Cerebellar cortex (tissue), 1 donor: ENCODE measurements at regions not wholly inside any gene's neighbourhood (a gene's known extent, or its start where the extent isn't known, plus 50 kb on each side); places are given as distances from the start of the nearest gene placed in this dataset.

Experiments
- DNase-seq: peaks from one replicate; pipeline ENCODE4 v3.0.0-alpha.2; 2015; ENCODE audit warnings: low spot score

DNA sequence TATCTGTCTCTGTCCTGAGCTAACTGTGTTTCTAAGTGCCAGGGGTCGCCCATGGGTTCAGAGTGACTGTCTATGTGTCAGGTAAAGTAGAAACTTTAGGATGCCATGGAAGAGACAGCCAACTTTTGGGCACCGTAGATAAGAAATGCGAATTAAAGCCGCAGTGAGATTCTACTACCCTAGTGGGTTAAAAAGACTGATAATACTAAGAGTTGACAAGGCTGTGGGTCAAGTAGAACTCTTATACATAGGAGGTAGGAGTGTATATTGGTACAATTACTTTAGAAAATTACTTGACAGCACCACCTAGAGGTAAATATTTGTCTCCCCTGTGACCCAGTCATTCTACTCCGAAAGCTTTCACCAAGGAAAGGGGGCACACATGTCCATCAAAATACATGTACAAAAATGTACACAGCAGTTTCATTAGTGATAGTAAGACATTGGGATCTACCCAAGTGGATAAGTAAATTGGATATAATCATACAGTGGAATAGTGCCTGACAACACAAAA is 371.3 kb downstream of the SLC4A3 start:
- DNase-seq, result no peak

DNA sequence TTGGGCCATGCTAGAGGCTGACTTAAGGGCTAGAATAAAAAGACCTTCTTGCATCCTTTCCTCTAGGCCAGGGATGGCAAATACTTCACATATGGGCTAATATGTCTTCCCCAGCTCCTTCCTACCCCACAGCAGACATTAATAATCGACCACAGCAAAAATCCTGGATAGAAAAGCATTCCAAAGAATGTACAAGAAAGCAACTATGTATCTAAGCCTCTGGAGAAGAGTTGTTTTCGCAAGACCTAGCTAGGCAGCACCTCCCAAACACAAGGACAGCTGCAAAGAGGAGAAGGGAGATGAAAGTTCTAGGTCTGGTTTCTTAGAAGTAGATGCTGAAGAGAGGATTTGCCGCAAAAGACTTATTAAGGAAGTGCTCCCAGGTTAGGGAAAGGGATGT is 372.6 kb downstream of the SLC4A3 start:
- no peak for DNase-seq

DNA sequence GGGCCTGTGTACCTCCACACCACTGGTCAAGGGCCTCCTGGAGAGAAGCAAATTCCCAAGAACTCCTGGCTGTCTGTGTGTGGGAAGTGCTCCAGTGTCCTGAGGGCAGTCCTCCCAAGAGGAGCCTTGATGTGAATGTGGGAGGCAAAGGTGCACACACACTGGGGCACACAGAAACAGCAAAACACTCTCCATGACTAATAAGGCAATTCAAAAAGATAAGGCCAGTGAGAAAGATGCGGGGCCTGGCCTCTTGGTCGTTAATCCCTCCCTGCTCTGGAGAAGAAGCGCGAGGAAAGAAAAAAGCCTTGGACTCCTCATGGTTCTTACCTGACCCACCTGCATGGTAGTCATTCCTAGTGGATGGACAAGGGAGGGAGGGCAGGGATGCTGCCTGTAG is 373.2 kb downstream of the SLC4A3 start:
- no peak for DNase-seq

DNA sequence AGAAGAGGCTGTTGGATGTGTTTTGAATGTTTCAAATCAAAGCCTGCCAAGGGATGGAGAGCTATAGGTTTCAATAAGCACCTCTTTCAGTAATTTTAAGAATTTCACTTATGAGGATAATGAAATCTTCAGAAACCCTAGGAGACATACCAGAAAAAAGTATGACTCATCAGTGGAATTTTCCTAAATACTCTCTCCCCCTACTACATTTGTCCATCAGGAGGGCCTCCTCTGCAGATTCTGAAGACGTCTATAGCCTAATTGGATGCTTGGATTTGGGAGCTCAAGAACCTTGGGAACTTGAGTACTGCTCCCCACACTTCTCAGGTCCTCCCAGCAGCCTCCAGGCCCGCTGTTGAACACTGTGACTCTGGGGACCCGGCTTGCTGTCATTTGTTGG is 374.3 kb downstream of the SLC4A3 start:
- no peak for DNase-seq

DNA sequence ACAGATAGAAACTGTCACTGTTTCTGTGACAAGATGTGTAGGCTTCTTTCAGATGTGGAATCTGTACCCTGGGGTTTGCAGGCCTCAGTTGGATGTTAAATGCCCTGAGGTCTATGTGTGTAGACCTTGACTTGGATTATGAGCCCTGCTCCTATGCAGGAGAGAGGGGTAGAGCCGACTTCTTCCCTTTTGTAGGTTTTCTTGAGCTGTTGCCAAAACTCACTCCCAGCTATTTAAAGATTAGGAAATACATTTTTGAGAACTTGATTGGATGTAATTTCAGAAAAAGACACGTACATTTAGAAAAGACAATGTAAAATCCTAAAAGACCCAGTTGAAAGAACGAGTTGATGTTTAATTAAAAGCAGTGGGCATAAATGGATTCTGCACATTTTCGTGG is 374.8 kb downstream of the SLC4A3 start:
- no peak for DNase-seq

DNA sequence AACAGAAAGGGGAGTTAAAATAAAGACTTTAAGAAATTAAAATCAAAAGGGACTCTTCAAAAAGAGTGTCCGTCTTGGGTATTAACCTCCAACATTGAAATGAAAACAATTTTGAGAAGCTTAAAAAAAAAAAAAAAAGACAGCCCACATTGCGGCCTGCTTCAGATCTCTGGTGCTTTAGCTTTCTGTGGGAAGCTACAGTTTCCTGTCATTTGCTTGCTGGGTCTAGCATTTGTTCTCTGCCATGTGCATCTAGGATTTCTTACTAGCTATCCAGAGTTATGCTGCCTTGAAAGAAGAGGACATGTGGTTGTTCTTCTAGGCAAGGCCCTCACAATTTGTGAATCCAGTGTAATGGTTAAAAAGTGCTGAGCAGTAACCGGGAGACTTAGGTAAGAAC is 375.3 kb downstream of the SLC4A3 start:
- no peak for DNase-seq

DNA sequence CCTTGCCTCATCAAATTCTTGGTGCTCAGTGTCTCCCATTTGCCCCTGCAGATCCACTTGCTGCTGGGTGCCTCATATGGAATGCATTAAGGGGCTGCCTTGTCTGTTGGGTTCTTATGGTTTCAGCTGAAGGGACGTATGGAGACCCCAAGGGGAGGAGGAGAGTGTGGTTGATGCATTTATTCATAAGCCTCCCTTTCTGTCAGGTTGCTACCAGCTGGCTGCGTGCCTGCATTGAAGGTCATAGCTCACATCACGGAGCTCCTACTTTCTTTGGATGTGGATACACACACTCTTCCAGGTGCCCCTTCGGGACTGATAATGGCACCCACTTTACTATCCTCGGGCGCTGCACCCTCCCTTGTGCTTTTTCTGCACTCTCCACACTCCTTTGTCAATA is 377.9 kb downstream of the SLC4A3 start:
- no peak for DNase-seq

DNA sequence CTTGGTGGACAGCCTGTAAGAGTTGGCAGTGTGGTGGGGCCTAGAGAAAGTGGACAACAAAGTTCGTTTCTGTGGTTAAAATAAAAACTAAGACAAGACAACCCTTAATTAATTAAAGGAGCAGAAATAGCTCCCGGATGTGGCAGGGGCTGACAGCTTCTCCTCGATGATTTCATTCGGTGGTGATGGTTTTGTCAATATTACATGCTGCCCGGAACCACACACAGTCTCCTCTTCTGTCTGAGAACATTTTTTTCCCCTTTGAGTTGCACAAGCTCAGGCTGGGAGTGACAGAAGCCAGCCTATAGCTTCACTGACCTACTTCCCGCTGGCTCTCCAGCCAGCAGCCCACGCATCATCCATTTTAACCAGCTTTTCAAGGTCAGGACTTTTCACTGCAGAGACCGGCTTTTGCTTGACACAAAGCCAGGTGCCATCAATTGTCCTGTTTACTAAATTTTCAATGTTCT is 378.8 kb downstream of the SLC4A3 start:
- DNase-seq, result peak; percentile 5

DNA sequence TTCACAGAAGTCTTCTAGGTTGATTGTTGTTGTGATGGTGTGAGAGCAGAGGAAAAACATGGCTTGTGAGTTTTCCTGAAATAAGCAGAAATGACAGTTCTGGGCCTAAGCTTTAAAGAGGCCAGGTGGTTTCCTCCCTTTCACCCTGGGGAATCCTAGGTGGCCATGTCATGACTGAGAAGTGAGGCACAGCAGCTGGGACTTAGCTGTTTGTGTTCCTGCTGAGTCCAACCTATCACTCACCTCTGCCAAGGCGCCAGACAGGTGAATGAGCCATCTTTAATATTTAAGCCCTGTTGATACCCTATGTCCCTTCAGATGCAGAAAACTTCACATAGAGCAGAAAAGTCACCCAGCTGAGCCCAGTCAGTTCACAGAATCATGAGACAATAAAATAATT is 384.4 kb downstream of the SLC4A3 start:
- DNase-seq, result no peak

DNA sequence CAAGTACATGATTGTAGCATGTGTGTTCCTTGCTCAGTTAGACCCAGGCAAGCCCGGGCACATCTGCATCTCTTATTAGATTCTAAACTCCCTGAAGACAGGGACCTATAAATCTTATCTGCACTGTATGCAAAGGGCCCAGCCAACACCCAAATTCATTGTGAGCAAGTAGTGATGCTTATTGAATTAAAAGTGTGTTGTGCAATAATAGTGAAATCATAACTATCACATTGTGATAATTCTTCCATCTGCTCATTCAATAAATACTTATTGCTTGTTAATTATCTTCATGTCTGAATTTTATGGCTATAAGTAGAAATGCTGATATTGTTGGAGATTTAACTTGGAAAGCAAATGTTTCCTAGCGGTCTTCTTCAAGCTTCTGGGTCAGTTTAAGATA is 387.5 kb downstream of the SLC4A3 start:
- DNase-seq, result no peak

DNA sequence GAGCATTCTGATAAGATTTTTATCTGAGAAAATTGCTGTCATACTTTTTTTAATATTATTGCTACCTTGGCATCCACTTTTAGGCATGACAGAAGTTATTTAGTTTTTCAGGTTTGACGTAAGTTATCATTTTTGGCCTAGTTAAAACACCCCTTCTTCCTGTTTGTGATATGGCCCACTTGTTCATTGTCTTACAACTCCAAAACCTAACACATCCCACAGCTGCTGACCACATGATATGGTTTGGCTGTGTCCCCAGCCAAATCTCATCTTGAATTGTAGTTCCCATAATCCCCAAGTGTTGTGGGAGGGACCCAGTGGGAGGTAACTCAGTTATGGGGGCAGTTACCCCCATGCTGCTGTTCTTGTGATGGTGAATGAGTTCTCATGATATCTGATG is 388.1 kb downstream of the SLC4A3 start:
- no peak for DNase-seq

DNA sequence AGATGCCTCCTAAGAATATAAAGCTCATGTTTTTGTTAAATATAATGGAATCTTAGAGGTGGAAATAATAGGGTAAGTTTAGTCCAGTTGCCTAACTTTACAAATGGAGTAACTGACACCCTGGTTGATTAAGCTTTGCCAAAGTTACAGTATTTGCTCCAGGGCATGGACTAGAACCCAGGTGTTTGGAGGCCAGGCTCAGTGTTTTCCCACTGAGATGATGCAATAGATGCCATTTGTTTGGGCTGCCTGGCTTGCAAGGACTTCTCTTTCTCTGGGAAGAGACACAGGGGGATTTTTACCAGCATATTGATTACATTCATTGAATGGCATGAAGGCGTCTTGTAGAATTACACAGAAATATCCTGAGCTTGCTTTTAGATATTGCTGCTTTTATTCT is 397.8 kb downstream of the SLC4A3 start:
- DNase-seq, result no peak

DNA sequence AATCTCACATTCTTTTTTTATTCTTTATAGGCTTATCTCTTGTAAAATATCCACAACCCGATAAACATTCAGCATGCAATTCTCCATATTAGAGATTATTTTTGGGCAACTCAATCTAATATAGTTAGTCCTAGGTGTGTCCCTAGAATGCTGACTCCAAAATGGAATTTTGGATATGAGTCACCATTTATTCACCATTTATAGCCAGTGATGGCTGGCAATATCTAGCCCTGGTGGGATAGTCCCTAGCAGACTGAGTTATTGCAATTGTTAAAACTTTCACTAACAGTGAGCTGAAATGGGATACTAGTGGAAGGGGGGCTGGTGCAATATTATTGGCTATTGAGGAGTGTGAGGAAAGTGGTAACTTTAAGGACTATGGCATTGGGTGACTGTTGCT is 401.6 kb downstream of the SLC4A3 start:
- DNase-seq, result no peak

DNA sequence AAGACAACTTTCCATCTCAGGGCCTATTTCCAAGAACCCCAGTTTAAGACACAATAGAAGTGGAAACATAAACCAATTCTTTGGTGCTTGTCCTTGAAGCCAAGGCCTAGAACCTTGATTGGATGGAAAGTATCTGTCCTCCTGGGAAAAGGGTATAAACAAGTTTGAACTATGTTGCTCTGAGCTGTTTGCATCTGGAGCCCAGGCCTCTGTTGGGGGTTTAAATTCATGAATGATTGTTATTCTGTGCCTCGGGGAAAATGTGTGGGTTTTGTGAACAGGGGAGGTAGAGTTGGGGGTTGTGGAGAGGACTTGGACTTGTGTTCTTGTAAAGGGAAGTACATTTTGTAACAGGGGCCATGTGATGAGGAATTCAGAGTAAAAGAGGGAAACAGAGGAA is 406.1 kb downstream of the SLC4A3 start:
- DNase-seq, result no peak

DNA sequence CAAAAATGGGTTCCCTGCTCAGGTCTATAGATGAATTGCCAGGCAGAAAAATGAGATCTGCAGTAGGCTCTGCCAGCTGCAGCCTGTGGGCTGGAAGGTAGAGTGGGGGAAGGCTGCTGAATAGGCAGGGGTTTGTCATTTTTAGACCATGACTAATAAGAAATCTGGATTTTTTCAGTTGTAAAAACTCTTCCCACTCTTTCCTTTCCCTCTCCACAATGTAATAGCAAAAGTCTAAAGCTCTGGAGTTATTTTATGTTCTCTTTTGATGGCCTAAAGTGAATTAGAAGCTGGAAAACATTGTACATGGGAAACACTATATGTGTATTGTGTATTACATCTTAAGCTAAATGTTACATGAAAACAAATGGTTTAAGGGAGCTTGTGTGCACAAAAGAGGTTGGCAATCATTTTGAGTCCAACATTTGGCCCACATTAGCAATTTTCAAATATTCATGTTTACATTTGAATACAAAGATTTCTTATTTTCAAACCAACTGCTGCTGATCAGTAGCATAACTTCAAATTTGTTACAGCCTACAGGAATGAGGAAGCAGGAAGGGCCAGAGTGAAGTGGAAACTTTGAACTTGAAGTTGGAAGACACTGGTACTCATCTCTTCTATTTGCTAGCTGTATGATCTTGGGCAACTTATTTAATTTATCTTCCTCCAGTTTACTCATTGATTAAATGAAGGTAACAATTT is 407.1 kb downstream of the SLC4A3 start:
- no peak for DNase-seq

DNA sequence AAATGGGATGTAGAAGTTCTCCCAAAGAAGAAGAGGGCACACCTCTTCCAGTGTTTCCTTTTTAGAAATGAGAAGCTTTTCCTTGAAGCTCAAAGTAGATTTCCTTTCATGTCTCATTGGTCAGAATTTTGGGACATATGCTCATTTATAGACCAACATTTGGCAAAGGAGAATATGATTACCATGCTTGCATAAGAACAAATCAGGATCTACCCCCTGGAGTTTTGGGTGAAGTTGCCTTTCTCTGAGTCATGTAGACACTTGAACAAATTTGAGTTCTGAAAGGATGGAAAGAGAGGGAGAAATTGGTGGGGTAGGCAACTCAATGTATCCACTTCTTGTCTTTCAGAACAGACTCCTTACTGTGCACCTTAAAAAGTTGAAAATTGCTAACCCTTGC is 409.0 kb downstream of the SLC4A3 start:
- no peak for DNase-seq

DNA sequence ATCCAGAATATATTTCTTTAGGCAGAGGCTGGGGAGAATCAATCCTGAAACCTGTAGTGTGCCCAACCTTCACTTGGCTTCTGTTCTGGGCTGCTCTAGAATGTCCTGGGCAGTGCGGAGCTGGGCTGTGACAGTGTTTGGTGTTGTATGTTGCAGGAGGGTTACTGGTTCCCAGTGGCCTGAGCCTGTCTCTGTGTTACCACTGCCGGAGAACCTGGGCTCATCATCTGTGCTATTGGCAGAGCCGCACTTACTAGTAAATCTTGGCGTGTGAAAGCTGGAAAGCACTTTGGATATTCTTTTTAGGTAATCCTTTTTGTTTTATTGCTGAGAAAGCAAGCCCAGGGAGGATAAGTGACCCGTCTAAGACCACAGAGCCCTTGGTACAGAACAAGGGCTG is 412.9 kb downstream of the SLC4A3 start:
- DNase-seq, result no peak

DNA sequence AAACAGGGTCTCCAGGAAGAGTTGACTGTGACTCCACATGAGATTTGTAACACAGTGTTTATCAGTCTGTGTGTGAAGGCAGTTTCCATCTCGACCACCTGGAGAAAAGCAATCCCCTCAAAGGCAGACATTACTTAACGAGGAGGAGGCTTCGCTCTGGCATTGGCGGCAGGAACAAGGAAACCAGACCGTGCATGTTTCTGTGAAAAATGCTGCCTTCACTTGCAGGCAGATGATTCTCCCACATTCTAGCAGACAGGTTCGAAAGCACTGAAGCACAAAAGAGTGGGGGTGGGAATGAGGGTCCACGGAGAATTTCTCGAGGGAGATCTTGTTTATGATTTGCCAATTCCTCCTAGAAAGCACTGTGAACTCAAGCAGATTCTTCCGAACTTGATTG is 414.0 kb downstream of the SLC4A3 start:
- DNase-seq, result no peak

DNA sequence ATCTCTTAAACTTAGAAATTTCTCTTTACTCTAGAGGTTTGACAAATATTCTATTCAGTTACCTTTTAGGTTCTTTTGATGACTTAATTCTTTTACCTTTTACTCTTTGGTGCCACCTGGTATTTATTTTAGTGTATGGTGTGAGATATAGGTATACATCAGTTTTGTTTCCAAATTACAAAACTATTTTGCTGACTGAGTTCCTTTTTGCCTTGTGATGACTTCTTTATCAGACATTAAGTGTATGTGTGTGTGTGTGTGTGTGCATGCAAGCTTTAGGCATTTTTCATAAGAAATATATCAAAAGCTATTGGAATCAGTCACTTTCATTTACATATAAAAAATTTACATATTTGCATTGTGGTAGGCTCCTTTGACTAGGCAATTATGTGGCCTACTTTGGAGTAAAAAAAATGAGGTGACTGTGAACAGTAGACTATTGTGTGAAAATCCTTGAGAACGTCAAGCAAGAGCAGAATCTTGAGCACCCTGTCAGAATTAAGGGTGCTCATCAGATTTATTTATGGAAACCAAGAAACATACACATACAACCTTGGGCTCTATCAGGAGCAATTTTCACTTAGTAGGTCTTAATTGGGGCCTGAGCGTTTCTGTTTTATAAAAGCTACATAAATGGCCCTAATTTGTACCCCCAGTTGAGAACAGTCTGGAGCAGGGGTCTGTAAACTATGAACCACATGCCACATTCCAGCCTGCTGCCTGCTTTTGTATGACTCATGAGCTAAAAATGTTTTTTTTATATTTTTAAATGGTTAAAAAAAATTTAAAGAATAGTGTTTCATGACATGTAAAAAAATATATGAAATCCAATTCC is 415.9 kb downstream of the SLC4A3 start:
- DNase-seq, result no peak

DNA sequence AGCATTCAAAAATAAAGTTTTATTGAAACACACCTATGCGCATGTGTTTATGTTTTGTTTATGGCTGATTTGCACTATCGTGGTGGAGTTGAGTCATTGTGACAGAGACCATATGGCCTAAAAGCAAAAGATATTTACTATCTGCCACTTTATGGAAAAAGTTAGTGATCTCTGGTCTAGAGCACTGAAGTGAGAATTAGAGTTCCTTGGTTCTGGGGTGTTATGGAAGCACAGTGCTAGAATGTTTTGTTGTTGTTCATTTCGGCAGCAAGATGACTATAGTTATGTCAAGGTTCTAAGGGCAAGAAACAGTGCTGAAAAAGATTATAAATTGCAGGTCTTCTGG is 416.5 kb downstream of the SLC4A3 start:
- no peak for DNase-seq

DNA sequence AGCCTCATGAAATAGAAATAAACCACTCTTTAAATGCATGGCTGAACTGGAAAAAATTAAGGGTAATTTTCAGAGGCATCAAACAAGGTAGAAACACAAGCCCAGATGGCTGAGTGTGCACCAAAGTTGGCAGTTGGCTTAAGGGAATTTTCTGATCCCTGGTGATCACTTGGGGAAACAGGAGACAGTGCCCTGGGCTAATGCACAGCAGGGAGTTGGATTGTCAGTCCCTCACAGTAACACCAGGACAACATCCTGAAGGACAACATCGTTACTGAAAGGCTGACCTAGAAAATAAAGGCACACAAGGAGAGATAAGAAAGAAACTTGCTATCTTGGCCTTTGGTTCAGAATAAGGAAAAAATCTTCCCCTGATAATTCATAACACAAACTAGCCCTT is 417.0 kb downstream of the SLC4A3 start:
- no peak for DNase-seq

DNA sequence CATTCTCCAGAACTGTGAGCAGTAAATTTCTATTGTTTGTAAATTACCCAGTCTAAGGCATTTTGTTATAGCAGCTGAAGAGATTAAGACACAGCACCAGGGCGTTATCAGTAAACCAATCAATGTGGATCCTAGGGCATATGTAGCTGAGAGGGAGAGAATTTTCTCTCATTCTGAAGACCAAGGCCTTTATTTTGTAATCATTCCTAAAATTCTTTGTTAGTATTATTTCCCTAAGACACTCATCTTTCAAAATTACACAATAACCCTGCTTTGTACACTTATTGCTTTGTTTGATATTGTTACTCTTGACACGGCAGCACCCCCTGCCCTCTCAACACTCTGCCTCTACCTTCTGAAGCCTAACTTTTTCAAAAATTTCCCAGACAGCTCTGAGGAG is 419.1 kb downstream of the SLC4A3 start:
- no peak for DNase-seq

DNA sequence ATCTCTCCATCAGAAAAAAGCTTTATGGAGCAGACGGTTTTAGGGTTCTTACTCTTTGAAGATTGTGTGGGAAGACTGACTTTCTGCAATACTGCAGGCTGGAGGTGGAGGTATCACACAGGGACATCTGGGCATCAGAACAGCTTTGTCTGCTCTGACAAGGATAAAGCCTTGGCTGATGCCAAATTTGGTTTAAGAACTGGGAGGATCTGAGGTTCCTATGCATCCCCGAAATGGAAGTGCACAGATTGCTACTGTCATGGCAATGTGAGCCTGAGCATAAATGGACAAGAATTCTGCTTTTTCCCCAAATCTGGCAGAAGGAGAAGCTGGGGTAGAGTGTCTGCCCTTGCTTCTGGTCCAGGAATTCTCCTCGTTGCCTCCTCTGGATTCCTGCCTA is 424.3 kb downstream of the SLC4A3 start:
- DNase-seq, result no peak

DNA sequence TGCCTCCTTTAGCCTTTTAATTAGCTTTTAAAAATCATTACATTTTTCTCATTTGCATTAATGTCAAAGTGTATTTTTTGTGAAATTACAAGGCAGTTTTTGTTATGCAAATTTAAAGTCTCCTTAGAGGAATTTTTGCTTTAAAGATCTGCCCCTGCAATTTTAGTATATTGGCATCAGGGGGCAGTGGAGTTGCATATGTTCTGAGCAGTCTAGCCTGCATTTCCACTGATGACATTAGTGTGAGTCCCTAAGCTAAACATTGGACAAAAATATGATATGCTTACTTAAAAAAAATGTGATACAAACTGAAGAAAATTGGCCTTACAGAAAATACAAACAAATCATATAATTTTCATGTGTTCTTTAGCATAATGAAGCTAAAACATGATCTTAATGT is 426.5 kb downstream of the SLC4A3 start:
- no peak for DNase-seq
